Stromal cell of bone marrow (primary cell): ENCODE measurements at regions not wholly inside any gene's neighbourhood (a gene's known extent, or its start where the extent isn't known, plus 50 kb on each side); places are given as distances from the start of the nearest gene placed in this dataset.
A peak's percentile ranks its signal among the peaks of the same experiment; 100 is the strongest.

ENCODE experiments used
- DNase-seq: peaks from one replicate; pipeline ENCODE4 v3.0.0-alpha.2; 2012; ENCODE audit warnings: low read depth

DNA sequence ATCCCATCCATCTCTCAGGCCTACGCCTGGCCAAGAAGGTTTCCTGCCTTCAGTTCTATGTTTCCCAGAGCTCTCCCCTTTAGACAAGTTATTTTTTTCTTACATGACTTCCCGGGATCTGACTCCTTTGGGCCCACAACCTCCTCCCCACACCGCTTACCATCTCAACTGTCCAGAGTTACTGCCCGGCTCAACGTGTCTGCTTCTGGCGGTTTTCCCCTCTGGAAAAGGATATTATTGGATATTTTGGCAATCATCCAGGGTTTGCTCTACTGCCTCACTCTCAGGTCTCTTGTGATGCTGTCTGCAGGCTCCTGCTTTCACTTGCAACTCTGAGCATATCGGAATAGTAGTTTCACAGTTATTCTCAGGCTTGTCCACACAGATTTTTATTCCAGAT is 318.2 kb upstream of the CAMK1G start:
- no peak for DNase-seq

GRCh38 chr1:209266590-209267205 is 316.8 kb upstream of the CAMK1G start:
- DNase-seq = no peak

DNA sequence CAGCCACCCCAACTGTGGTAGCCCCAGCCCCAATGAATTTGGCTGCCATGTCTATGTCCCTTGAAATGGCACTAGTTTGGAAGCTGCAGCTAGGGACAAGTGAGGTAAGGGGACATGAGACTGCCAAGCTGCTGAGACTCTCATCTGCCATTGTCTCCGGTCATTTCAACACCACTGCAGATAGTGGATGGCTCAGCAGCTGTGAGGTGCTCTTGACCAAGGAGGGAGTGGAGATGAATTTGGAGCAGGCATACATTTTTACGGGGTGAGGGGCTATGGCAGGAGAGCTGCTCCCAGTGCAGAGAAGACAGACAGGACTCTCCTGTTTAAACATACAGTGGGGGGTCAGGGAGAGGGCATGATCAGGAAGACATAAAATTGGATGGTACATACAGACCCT is 315.5 kb upstream of the CAMK1G start:
- no peak for DNase-seq

GRCh38 chr1:209268479-209268878 is 315.0 kb upstream of the CAMK1G start:
- DNase-seq = no peak

DNA sequence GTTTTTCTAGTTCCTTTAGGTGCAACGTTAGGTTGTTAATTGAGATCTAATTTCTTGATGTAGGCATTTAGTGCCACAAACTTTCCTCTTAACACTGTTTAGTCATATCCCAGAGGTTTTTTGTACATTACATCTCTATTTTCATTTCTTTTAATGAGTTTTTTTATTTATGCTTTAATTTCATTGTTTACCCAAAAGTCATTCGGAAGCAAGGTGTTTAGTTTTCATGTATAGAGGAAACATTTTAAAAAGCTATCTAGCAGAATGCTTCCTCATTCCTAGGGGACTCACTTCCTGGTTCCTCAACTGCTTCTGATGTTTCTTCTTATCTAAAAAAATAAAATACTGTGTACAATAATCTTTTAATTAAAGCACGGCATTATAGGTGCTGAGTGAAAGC is 307.2 kb upstream of the CAMK1G start:
- DNase-seq = no peak

DNA sequence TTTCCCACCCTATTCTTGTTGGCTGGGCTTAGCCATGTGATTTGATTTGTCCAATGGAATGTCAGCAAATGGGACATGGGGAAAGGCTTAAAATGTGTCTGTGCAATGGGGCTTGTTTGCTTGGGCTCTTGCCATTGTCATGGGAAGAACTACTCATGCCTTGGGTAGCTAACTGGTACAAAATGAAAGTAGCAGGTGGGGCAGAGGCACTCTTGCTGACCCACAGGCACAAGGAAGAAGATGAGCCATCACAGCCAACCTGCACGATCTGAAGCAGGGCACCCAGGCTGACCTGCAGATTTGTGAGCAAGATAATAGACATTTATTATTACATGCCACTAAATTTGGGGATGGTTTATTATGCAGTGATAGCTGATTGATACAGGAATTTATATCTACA is 305.9 kb upstream of the CAMK1G start:
- no peak for DNase-seq

DNA sequence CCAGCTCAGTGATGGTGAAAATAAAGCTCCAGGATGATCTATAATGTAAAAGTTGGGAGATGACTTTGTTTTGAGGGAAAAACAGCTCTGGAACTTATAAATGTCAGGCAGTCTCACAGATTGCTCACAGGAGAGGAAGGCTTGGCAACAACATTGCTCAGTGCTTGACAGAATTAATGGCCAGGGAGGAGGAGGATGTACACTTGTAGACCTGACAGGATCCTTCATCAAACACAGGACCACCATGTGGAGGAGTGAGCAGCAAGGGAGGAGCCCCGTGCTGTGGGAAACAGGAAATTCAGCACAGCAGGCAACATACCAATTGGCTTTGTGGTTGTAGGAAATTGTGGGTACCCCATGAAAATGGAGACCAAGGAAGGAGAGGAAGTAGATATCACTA is 291.8 kb upstream of the CAMK1G start:
- no peak for DNase-seq

GRCh38 chr1:209302779-209303568 is 280.5 kb upstream of the CAMK1G start:
- no peak for DNase-seq

- DNase-seq = no peak
Measured at GRCh38 chr1:209304166-209304565, 279.3 kb upstream of the CAMK1G start.

DNA sequence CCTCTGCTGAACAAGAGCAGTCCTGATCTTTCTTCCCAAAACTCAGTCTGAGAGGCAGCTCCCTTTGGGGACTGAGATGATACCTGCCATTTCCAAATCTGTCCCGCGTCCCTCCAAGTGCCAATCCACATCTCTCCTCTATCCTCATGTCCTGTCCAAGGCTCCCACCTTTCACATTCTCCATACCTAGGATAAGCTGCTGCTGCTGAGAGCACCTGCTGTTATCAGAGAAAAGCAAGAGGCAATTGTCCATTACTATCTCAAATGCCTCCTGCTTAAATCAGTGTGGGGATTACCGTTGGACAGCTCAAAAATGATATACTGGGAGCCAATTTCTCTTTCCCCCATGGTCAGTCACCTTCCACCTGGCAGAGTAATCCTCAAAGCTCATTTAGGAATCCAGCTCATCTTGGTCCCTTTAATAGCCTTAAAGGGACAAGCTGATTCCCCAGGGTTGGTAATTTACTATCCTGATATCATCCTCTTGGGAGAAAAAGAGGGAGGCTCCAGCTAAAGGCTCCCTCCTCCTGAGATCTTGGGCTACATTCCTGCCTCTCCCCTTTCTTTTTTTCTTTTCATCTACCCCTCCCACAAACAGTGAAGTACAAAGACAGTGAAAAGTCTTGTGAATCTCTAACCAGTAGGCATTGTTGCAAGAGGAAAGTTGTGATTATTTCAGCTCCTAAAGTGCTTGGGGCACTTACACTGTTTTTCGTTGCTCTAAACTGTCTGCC is 278.1 kb upstream of the CAMK1G start:
- no peak for DNase-seq

- peak; percentile 64 for DNase-seq
Measured at GRCh38 chr1:209307846-209308245, 275.7 kb upstream of the CAMK1G start.

GRCh38 chr1:209309198-209309597 is 274.3 kb upstream of the CAMK1G start:
- DNase-seq = no peak

- no peak for DNase-seq
Measured at GRCh38 chr1:209311770-209312169, 271.7 kb upstream of the CAMK1G start.

DNA sequence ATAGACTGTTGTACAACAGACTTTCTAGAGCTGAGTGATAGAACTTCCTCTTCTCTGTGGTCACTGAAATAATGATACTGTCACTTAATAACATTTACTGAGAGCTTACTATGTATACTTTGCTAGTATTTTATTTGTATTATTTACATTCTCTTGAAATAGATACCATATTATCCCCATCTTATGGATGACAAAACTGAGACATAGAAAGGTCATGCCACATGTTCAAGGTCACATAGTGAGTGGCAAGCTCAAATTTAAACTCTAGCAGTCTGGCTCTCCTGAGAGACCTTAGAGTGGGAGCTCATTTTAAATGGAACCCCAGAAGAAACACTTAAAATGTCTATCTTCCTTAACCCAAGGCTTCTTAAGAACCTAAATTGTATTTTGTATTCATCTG is 266.6 kb upstream of the CAMK1G start:
- DNase-seq = no peak

GRCh38 chr1:209318181-209319056 is 265.1 kb upstream of the CAMK1G start:
- peak; percentile 47 for DNase-seq

DNA sequence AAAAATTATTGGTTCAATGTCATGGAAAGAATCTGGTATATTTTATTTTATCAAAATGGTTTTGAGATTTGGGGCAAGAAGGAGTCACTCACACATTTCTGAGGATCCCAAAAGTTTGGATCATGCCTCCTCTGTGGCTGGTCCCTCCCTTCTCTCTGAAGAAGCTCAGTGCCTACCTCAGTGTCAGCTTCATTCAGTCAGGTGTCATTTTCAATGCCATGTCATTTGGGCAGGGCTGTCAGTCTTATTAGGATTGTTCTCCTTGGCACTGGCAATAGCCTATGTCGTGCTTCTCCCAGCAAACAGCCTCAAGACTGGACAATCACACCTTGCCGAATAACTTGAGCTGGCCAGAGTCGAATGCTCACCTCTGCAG is 264.5 kb upstream of the CAMK1G start:
- DNase-seq = no peak

GRCh38 chr1:209319549-209319948 is 264.0 kb upstream of the CAMK1G start:
- DNase-seq = no peak

DNA sequence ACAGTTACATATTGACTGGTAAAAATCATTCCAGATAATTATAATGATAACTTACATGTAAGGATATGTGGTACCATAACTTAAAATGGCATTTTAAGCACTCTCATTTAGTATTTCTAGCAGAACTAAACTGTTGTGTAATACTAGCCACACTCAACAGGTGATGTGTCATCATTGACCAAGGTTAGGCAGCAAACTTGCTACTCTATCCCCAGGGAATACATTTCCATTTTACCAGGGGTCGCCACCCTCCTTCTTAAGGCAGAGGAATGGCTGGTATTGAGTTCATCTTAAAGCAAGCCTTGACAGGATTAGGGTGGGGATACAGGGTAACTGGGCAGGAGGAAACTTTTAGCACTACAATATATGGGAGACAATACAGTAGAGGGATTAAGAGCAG is 259.8 kb upstream of the CAMK1G start:
- DNase-seq = no peak

- no peak for DNase-seq
Measured at GRCh38 chr1:209324901-209325871, 258.3 kb upstream of the CAMK1G start.

DNA sequence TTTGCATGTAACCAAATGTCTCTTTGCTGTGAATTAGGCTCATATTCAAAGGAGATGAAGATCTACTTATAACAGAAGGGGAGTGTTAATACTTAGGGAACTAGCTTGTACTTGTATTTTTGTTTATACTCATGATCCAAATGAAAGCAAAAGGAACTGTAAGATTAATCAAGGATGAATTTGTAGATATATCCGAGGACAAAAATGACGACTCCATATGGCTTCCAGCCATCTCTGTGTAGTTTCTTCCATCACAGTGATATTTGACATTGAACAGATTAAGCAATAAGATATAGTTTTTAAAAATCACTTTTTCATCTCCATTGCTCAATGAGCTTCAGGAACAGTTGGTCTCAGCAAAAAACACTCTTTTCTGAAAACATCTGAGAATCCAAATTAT is 257.4 kb upstream of the CAMK1G start:
- no peak for DNase-seq

- no peak for DNase-seq
Measured at GRCh38 chr1:209326831-209327230, 256.7 kb upstream of the CAMK1G start.
